Right lobe of liver (tissue), 4 donors: ENCODE measurements at regions not wholly inside any gene's neighbourhood (a gene's known extent, or its start where the extent isn't known, plus 50 kb on each side); places are given as distances from the start of the nearest gene placed in this dataset.

Experiments
- CTCF ChIP-seq, 4 donors: fragments of 200-600 bp in 3 of 4; fragments of 450-650 bp in 1 of 4; IDR thresholded peaks; one replicate each; pipeline versions ENCODE4 v1.5.1 to v1.8.0; 2016 to 2022; ENCODE audit warnings: antibody characterized with exemption in 4 of 4, mild to moderate bottlenecking in 2 of 4
- POLR2A ChIP-seq: fragments of 450-650 bp; IDR thresholded peaks from one replicate; pipeline ENCODE4 v1.6.1; 2017; ENCODE audit warnings: antibody characterized with exemption, mild to moderate bottlenecking
- donor health status: DM: no; HTN: no; CAD: no.
- donor health status: DM: no; HTN: no; CAD: no.
- donor health status: DM: no; HTN: yes; CAD: no.

GRCh38 chr22:48204296-48204695 lies 1441.8 kb downstream of the TBC1D22A start:
- TF ChIP-seq POLR2A = no peak
- TF ChIP-seq CTCF (IDR thresholded peaks at IDR 0.05) = no peak
